SK-N-MC (cell line): ENCODE measurements at regions not wholly inside any gene's neighbourhood (a gene's known extent, or its start where the extent isn't known, plus 50 kb on each side); places are given as distances from the start of the nearest gene placed in this dataset.

Experiments used
- EZH2 ChIP-seq: fragments of 200-600 bp; sonication (generic); IDR thresholded peaks from one replicate; pipeline ENCODE4 v1.6.1; 2017; ENCODE audit warnings: antibody characterized with exemption
- FOXP2 ChIP-seq: optimal IDR thresholded peaks from 2 replicates; pipeline ENCODE3; 2011; ENCODE audit warnings: mild to moderate bottlenecking, moderate library complexity; ENCODE audit not compliant: insufficient read depth; ENCODE audit errors: extremely low read length, control extremely low read depth
- POLR2AphosphoS5 ChIP-seq: IDR thresholded peaks from 2 replicates; pipeline ENCODE4 v1.6.1; 2012; ENCODE audit warnings: mild to moderate bottlenecking, low read depth, low read length, borderline replicate concordance

- TF ChIP-seq FOXP2 (no peak), EZH2 (no peak), POLR2AphosphoS5 (no peak)
Observed at GRCh38 chr2:144798034-144798433, 278.1 kb upstream of the ZEB2 start.
